HCT116 (cell line): ENCODE measurements at regions not wholly inside any gene's neighbourhood (a gene's known extent, or its start where the extent isn't known, plus 50 kb on each side); places are given as distances from the start of the nearest gene placed in this dataset.

Source experiments
- CEBPB ChIP-seq: IDR thresholded peaks from 2 replicates; pipeline ENCODE4 v1.6.1; 2012; ENCODE audit warnings: low read depth
- EGR1 ChIP-seq: IDR thresholded peaks from 2 replicates; pipeline ENCODE4 v1.6.1; 2012; ENCODE audit warnings: low read depth
- EZH2 ChIP-seq: fragments of 200-600 bp; sonication (generic); IDR thresholded peaks from 2 replicates; pipeline ENCODE4 v1.6.1; 2017; ENCODE audit warnings: antibody characterized with exemption, mixed run types
- EZH2phosphoT487 ChIP-seq: fragments of 200-600 bp; IDR thresholded peaks from 2 replicates; pipeline ENCODE4 v1.6.1; 2018; ENCODE audit warnings: antibody characterized with exemption, borderline replicate concordance
- POLR2A ChIP-seq: IDR thresholded peaks from 2 replicates; pipeline ENCODE4 v1.7.0; 2011; ENCODE audit warnings: borderline replicate concordance; ENCODE audit not compliant: insufficient read depth, insufficient read length; ENCODE audit errors: extremely low read depth
- SP1 ChIP-seq: IDR thresholded peaks from 2 replicates; pipeline ENCODE4 v1.6.1; 2012; ENCODE audit warnings: low read depth
- TF ChIP-seq, protein P1 (sequence below), 3 experiments: fragments of 200-600 bp in 1 of 3; sonication (generic) in 1 of 3; IDR thresholded peaks in 2 of 3; conservative IDR thresholded peaks in 1 of 3; 2 replicates each; pipeline ENCODE4 v1.5.1; 2012 to 2017; ENCODE audit warnings: low read depth in 2 of 3, low read length in 2 of 3, antibody characterized with exemption in 1 of 3, borderline replicate concordance in 1 of 3, control low read depth in 1 of 3, mild to moderate bottlenecking in 1 of 3, mixed read lengths in 1 of 3, mixed run types in 1 of 3, moderate library complexity in 1 of 3; ENCODE audit not compliant: insufficient read depth in 1 of 3
- TF ChIP-seq, protein P2 (sequence below): IDR thresholded peaks from 2 replicates; pipeline ENCODE4 v1.6.1; 2012

DNA sequence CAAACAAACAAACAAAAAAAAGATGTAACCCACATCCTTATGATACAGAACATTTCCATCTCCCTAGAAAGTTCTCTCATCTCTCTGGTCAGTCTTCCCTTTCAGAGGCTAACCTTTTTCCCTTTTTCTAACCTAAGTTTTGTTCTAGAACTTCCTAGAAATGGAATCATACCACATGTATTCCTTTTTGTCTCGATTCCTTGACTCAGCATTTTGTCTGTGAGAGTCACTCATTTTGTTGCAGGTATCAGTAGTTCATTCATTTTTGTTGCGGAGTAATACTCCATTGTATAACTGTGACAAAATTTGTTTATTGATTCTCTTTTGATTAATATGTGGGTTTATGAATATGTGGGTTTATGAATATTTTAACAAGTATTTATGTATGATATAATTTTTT lies 400.0 kb upstream of the PDE4D start:
- TF ChIP-seq, protein P1, sequence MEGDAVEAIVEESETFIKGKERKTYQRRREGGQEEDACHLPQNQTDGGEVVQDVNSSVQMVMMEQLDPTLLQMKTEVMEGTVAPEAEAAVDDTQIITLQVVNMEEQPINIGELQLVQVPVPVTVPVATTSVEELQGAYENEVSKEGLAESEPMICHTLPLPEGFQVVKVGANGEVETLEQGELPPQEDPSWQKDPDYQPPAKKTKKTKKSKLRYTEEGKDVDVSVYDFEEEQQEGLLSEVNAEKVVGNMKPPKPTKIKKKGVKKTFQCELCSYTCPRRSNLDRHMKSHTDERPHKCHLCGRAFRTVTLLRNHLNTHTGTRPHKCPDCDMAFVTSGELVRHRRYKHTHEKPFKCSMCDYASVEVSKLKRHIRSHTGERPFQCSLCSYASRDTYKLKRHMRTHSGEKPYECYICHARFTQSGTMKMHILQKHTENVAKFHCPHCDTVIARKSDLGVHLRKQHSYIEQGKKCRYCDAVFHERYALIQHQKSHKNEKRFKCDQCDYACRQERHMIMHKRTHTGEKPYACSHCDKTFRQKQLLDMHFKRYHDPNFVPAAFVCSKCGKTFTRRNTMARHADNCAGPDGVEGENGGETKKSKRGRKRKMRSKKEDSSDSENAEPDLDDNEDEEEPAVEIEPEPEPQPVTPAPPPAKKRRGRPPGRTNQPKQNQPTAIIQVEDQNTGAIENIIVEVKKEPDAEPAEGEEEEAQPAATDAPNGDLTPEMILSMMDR (IDR thresholded peaks at IDR 0.05 in 2 of 3, conservative IDR thresholded peaks at IDR 0.05 in 1 of 3; ENCODE audit: borderline replicate concordance in 1 of 3, insufficient read depth in 1 of 3, low read depth in 2 of 3, low read length in 2 of 3): no peak
- TF ChIP-seq SP1 (no peak), EZH2 (no peak), EGR1 (no peak), EZH2phosphoT487 (no peak), POLR2A (no peak), CEBPB (no peak)
- TF ChIP-seq, protein P2, sequence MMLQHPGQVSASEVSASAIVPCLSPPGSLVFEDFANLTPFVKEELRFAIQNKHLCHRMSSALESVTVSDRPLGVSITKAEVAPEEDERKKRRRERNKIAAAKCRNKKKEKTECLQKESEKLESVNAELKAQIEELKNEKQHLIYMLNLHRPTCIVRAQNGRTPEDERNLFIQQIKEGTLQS: no peak
